ENCODE measurements at regions not wholly inside any gene's neighbourhood (a gene's known extent, or its start where the extent isn't known, plus 50 kb on each side); places are given as distances from the start of the nearest gene placed in this dataset.

DNA sequence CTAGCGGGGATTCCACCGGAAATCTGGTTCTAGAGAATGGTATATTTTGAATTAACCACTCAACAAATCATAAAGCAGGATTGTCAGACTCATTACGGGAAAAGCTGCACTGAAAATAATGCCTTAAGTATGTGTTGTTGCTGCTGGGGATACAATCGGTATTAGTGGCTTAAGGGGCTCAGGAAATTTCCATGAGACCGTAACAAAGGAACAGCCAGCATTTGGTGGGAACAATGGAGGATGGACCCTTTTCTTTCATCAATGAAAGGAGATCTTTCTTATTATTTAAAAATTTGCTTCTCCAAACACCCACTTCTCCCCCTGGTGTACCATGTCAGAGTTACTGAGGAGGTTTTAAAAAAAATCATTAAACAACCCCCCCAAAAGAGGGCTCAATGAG lies 342.6 kb upstream of the ZFHX3 start:
- TF ChIP-seq, protein P1, sequence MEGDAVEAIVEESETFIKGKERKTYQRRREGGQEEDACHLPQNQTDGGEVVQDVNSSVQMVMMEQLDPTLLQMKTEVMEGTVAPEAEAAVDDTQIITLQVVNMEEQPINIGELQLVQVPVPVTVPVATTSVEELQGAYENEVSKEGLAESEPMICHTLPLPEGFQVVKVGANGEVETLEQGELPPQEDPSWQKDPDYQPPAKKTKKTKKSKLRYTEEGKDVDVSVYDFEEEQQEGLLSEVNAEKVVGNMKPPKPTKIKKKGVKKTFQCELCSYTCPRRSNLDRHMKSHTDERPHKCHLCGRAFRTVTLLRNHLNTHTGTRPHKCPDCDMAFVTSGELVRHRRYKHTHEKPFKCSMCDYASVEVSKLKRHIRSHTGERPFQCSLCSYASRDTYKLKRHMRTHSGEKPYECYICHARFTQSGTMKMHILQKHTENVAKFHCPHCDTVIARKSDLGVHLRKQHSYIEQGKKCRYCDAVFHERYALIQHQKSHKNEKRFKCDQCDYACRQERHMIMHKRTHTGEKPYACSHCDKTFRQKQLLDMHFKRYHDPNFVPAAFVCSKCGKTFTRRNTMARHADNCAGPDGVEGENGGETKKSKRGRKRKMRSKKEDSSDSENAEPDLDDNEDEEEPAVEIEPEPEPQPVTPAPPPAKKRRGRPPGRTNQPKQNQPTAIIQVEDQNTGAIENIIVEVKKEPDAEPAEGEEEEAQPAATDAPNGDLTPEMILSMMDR (IDR thresholded peaks at IDR 0.05), result no peak
- no peak for TF ChIP-seq POLR2AphosphoS5 (IDR thresholded peaks at IDR 0.05; ENCODE audit: insufficient read depth in 1 of 2, low read depth in 1 of 2)
- no peak for TF ChIP-seq POLR2A (IDR thresholded peaks at IDR 0.05)

Data from vagina (tissue), 2 donors.